ENCODE measurements at regions not wholly inside any gene's neighbourhood (a gene's known extent, or its start where the extent isn't known, plus 50 kb on each side); places are given as distances from the start of the nearest gene placed in this dataset.

DNA sequence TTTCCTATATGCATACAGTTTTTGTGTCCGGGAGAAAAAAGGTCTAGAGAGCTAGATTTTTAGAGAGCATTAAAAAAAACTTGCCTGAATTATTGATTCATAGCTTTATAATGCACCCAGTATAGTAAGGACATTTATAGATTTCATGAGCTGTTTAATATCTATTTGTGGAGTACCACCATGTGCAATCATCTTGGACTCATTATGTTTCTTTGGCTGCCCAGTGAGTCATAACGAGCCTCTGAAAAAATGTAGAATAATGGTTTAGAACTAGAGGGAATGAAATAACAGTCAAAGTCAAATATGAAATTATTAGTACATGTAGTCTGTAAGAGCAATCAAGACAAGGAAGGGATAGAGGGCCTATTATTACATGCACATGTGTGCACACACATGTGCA is 350.0 kb downstream of the CD83 start:
- no peak overlapping the region for H3K4me3 ChIP-seq (ENCODE audit: low read depth, low read length)
- H3K9me3 ChIP-seq (ENCODE audit: control insufficient read depth, insufficient read depth, low read length): no peaks in the 10 kb centered on the region
- H3K4me1 ChIP-seq (ENCODE audit: control insufficient read depth, insufficient read depth, low read length): no peaks in the 10 kb centered on the region
- no peaks in the 10 kb centered on the region for H3K36me3 ChIP-seq (ENCODE audit: control insufficient read depth, insufficient read depth, low read length)
- no peaks in the 10 kb centered on the region for H3K27me3 ChIP-seq (ENCODE audit: control insufficient read depth, insufficient read depth, low read length)
- no peak overlapping the region for H3K9ac ChIP-seq (ENCODE audit: low read depth, low read length)

- Histone ChIP-seq H3K9ac (ENCODE audit: low read depth, low read length) (no peak overlapping the region), H3K27me3 (ENCODE audit: control insufficient read depth, insufficient read depth, low read length) (no peaks in the 10 kb centered on the region), H3K36me3 (ENCODE audit: control insufficient read depth, insufficient read depth, low read length) (no peaks in the 10 kb centered on the region), H3K4me1 (ENCODE audit: control insufficient read depth, insufficient read depth, low read length) (no peaks in the 10 kb centered on the region), H3K4me3 (ENCODE audit: low read depth, low read length) (no peak overlapping the region), H3K9me3 (ENCODE audit: control insufficient read depth, insufficient read depth, low read length) (no peaks in the 10 kb centered on the region)
Measured at GRCh38 chr6:14468647-14469321, 351.2 kb downstream of the CD83 start.

DNA sequence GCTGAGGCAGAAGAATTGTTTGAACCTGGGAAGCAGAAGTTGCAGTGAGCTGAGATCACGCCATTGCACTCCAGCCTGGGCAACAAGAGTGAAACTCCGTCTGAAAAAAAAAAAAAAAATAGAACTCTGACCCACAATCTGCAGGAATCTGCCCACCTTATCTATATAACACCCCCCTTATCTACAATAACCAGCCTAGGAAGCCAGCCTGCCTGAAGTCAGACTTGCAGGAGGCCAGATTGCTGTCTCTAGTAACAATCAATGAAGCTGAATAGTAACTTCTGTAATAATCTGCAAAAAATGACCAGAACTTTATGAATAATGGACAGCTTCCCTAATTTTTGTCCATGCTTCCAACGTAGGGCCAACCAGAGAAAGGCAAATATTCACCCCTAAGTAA is 352.5 kb downstream of the CD83 start:
- Histone ChIP-seq H3K4me1 (ENCODE audit: control insufficient read depth, insufficient read depth, low read length) (no peaks in the 10 kb centered on the region), H3K9me3 (ENCODE audit: control insufficient read depth, insufficient read depth, low read length) (no peaks in the 10 kb centered on the region), H3K27me3 (ENCODE audit: control insufficient read depth, insufficient read depth, low read length) (no peaks in the 10 kb centered on the region), H3K36me3 (ENCODE audit: control insufficient read depth, insufficient read depth, low read length) (no peaks in the 10 kb centered on the region), H3K9ac (ENCODE audit: low read depth, low read length) (no peak overlapping the region), H3K4me3 (ENCODE audit: low read depth, low read length) (no peak overlapping the region)

GRCh38 chr6:14470671-14471070 is 353.1 kb downstream of the CD83 start:
- Histone ChIP-seq H3K27me3 (ENCODE audit: control insufficient read depth, insufficient read depth, low read length) (no peaks in the 10 kb centered on the region), H3K36me3 (ENCODE audit: control insufficient read depth, insufficient read depth, low read length) (no peaks in the 10 kb centered on the region), H3K9ac (ENCODE audit: low read depth, low read length) (no peak overlapping the region), H3K9me3 (ENCODE audit: control insufficient read depth, insufficient read depth, low read length) (no peaks in the 10 kb centered on the region), H3K4me1 (ENCODE audit: control insufficient read depth, insufficient read depth, low read length) (no peaks in the 10 kb centered on the region), H3K4me3 (ENCODE audit: low read depth, low read length) (no peak overlapping the region)

GRCh38 chr6:14472255-14472985 is 354.8 kb downstream of the CD83 start:
- no peak overlapping the region for H3K4me3 ChIP-seq (ENCODE audit: low read depth, low read length)
- no peaks in the 10 kb centered on the region for H3K4me1 ChIP-seq (ENCODE audit: control insufficient read depth, insufficient read depth, low read length)
- H3K9me3 ChIP-seq (ENCODE audit: control insufficient read depth, insufficient read depth, low read length): no peaks in the 10 kb centered on the region
- no peaks in the 10 kb centered on the region for H3K27me3 ChIP-seq (ENCODE audit: control insufficient read depth, insufficient read depth, low read length)
- no peak overlapping the region for H3K9ac ChIP-seq (ENCODE audit: low read depth, low read length)
- H3K36me3 ChIP-seq (ENCODE audit: control insufficient read depth, insufficient read depth, low read length): no peaks in the 10 kb centered on the region

DNA sequence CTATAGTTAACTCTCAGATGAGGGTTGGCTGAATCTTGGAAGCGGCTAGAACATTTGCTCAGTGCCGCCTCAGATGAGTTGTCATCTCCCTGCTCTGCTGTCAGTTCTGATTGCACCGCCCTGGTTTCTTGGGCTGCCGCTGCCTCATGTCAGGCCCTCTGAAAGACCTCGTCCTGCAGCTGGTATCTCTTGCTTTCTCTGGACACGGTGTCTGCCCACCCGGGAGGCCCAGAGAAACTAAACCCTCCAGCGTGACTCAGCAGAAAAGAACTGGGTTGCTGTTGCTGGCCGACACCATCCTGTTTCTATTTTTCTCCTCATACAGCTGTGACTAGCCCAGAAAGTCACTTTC is 355.4 kb downstream of the CD83 start:
- Histone ChIP-seq H3K4me1 (ENCODE audit: control insufficient read depth, insufficient read depth, low read length) (no peaks in the 10 kb centered on the region), H3K27me3 (ENCODE audit: control insufficient read depth, insufficient read depth, low read length) (no peaks in the 10 kb centered on the region), H3K4me3 (ENCODE audit: low read depth, low read length) (no peak overlapping the region), H3K9me3 (ENCODE audit: control insufficient read depth, insufficient read depth, low read length) (no peaks in the 10 kb centered on the region), H3K9ac (ENCODE audit: low read depth, low read length) (no peak overlapping the region), H3K36me3 (ENCODE audit: control insufficient read depth, insufficient read depth, low read length) (no peaks in the 10 kb centered on the region)

GRCh38 chr6:14474816-14475215 is 357.2 kb downstream of the CD83 start:
- Histone ChIP-seq H3K9ac (ENCODE audit: low read depth, low read length) (no peak overlapping the region), H3K36me3 (ENCODE audit: control insufficient read depth, insufficient read depth, low read length) (no peaks in the 10 kb centered on the region), H3K4me1 (ENCODE audit: control insufficient read depth, insufficient read depth, low read length) (no peaks in the 10 kb centered on the region), H3K4me3 (ENCODE audit: low read depth, low read length) (no peak overlapping the region), H3K27me3 (ENCODE audit: control insufficient read depth, insufficient read depth, low read length) (no peaks in the 10 kb centered on the region), H3K9me3 (ENCODE audit: control insufficient read depth, insufficient read depth, low read length) (no peaks in the 10 kb centered on the region)

DNA sequence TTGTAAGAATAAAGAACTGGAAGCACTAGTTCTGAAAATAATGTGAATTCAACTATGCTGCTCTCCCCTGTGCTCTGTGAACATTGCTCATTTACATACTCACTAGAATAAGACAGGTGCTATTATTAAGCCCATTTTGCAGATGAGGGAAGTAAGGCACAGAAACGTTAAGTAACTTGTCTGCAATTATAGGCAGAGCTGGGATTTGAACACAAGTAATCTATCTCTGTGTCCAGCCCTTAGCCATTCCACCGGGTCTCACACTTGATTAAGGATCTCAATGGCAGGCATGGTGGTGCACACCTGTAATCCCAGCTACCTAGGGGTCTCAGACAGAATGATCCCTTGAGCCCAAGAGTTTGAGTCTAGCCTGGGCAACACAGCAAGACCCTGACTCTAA is 357.7 kb downstream of the CD83 start:
- Histone ChIP-seq H3K27me3 (ENCODE audit: control insufficient read depth, insufficient read depth, low read length) (no peaks in the 10 kb centered on the region), H3K36me3 (ENCODE audit: control insufficient read depth, insufficient read depth, low read length) (no peaks in the 10 kb centered on the region), H3K4me1 (ENCODE audit: control insufficient read depth, insufficient read depth, low read length) (no peaks in the 10 kb centered on the region), H3K4me3 (ENCODE audit: low read depth, low read length) (no peak overlapping the region), H3K9ac (ENCODE audit: low read depth, low read length) (no peak overlapping the region), H3K9me3 (ENCODE audit: control insufficient read depth, insufficient read depth, low read length) (no peaks in the 10 kb centered on the region)

- Histone ChIP-seq H3K9me3 (ENCODE audit: control insufficient read depth, insufficient read depth, low read length) (no peaks in the 10 kb centered on the region), H3K36me3 (ENCODE audit: control insufficient read depth, insufficient read depth, low read length) (no peaks in the 10 kb centered on the region), H3K4me3 (ENCODE audit: low read depth, low read length) (no peak overlapping the region)
Measured at GRCh38 chr6:14476793-14477531, 359.4 kb downstream of the CD83 start.

DNA sequence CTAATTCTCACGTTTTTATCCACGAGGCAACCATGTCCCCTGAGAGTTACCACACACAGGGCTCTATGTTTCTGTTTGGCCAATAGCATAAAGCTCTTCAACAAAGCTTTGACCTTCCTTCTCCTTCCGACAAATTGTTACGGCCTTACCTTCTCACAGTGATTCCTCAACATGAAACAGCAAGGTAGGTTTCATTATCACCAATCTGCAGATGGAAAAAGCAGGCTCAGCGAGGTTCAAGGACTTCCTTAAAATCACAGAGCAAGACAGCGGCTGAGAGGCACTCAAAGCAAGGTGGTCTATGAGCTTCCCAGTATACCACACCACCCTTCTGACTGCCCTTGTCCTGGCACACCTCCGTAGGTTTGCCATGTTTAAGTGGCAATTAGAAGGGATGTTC is 360.0 kb downstream of the CD83 start:
- H3K9ac ChIP-seq (ENCODE audit: low read depth, low read length): no peak overlapping the region
- H3K36me3 ChIP-seq (ENCODE audit: control insufficient read depth, insufficient read depth, low read length): no peaks in the 10 kb centered on the region

More at GRCh38 chr6:14476793-14477531, 359.4 kb downstream of the CD83 start:
- Histone ChIP-seq H3K9ac (ENCODE audit: low read depth, low read length) (no peak overlapping the region), H3K27me3 (ENCODE audit: control insufficient read depth, insufficient read depth, low read length) (no peaks in the 10 kb centered on the region), H3K4me1 (ENCODE audit: control insufficient read depth, insufficient read depth, low read length) (no peaks in the 10 kb centered on the region)

DNA sequence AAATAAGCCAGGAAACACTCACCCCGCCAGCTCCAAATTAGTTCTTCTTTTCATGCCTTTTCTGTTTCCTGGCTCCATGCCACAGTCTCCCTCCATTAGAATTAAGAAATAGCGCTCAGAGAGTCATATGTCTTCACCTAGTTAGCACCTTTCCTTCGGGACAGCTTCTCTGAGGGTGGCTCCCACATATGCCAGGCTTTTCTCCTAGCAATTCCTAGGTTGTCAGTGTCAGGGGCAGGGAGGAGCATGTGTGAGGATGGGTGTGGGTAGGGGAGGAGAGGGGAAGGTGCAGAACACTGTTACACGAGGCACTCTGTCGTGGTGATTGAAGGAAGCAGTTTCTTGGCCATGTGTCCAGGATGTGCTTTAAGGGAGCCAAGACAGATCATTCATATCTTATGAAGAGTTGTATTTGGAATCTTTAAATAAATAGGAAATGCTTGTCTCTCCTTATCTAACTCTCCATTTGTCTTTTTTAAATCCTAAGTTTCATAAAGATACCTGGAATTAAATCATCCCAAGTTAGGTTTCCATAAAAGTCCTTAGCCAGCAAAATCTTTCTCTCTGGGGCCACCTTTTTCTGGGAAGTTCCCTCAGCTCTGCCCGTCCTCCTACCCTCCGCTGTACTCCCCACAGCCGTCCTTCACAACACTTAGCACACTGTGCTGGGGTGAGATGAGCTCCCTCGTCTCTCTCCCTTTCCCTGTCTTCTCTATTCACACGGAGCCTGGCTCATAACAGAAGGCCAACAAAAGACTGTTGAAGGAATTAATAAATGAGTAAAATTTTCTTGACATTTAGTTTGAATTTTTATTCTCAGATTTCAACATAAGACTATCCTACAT is 361.0 kb downstream of the CD83 start:
- Histone ChIP-seq H3K4me3 (ENCODE audit: low read depth, low read length) (no peak overlapping the region), H3K9ac (ENCODE audit: low read depth, low read length) (no peak overlapping the region), H3K27me3 (ENCODE audit: control insufficient read depth, insufficient read depth, low read length) (no peaks in the 10 kb centered on the region), H3K4me1 (ENCODE audit: control insufficient read depth, insufficient read depth, low read length) (no peaks in the 10 kb centered on the region), H3K36me3 (ENCODE audit: control insufficient read depth, insufficient read depth, low read length) (no peaks in the 10 kb centered on the region), H3K9me3 (ENCODE audit: control insufficient read depth, insufficient read depth, low read length) (no peaks in the 10 kb centered on the region)

More for the DNA sequence above, 360.0 kb downstream of the CD83 start:
- H3K4me3 ChIP-seq (ENCODE audit: low read depth, low read length): no peak overlapping the region
- H3K9me3 ChIP-seq (ENCODE audit: control insufficient read depth, insufficient read depth, low read length): no peaks in the 10 kb centered on the region
- H3K4me1 ChIP-seq (ENCODE audit: control insufficient read depth, insufficient read depth, low read length): no peaks in the 10 kb centered on the region
- H3K27me3 ChIP-seq (ENCODE audit: control insufficient read depth, insufficient read depth, low read length): no peaks in the 10 kb centered on the region
